RWPE2 (cell line): ENCODE measurements at regions not wholly inside any gene's neighbourhood (a gene's known extent, or its start where the extent isn't known, plus 50 kb on each side); places are given as distances from the start of the nearest gene placed in this dataset.

Experiments used
- ATAC-seq: fragments of 200-7000 bp; cut with Tn5 transposase; 3 replicates; pipeline ENCODE4 v1.9.1; 2021; ENCODE audit warnings: low read depth
- DNase-seq: peaks from one replicate; pipeline ENCODE4 v3.0.0-alpha.2; 2020; ENCODE audit warnings: low spot score
- H3K27ac ChIP-seq: fragments of 450-650 bp; 2 replicates; pipeline ENCODE4 v1.5.1; 2017; ENCODE audit warnings: mild to moderate bottlenecking; ENCODE audit not compliant: poor library complexity, severe bottlenecking
- H3K27me3 ChIP-seq: fragments of 250-450 bp; sonication (Bioruptor Pico); 2 replicates; pipeline ENCODE4 v1.5.1; 2021; ENCODE audit warnings: mild to moderate bottlenecking, moderate library complexity; ENCODE audit not compliant: insufficient read depth, poor library complexity, severe bottlenecking
- H3K36me3 ChIP-seq: fragments of 250-450 bp; sonication (Bioruptor Pico); 2 replicates; pipeline ENCODE4 v1.5.1; 2020; ENCODE audit warnings: low read depth, mild to moderate bottlenecking, moderate library complexity
- H3K4me1 ChIP-seq: fragments of 250-450 bp; sonication (Bioruptor Pico); 2 replicates; pipeline ENCODE4 v1.5.1; 2021; ENCODE audit warnings: mild to moderate bottlenecking, moderate library complexity; ENCODE audit not compliant: insufficient read depth, poor library complexity, severe bottlenecking
- H3K4me3 ChIP-seq: fragments of 250-450 bp; sonication (Bioruptor Pico); 2 replicates; pipeline ENCODE4 v1.5.1; 2021; ENCODE audit warnings: mild to moderate bottlenecking, moderate library complexity; ENCODE audit not compliant: severe bottlenecking
- H3K9me3 ChIP-seq: fragments of 250-450 bp; sonication (Bioruptor Pico); 2 replicates; pipeline ENCODE4 v1.5.1; 2021; ENCODE audit warnings: mild to moderate bottlenecking, moderate library complexity; ENCODE audit not compliant: severe bottlenecking
- TF ChIP-seq, protein P1 (sequence below): fragments of 450-650 bp; IDR thresholded peaks from one replicate; pipeline ENCODE4 v1.5.1; 2017; ENCODE audit warnings: mild to moderate bottlenecking, moderate library complexity; ENCODE audit not compliant: poor library complexity, severe bottlenecking

DNA sequence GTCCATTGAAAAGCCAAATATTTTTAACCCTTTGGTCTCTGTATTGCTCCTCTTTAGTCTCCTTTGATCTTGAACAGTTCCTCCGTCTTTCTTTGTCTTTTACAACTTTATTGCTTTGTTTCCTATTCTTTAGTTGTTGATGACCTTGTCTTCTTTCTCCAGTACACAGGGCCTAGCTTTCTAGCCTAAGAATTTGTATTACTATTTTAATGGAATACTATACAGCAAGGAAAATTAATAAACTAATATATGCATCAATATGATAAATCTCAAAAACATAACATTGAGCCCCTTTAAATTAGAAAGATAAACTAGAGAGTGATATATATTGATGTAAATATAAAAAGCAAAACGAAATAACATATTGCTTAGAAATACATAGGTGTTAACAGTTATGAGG is 88.7 kb downstream of the NR1D2 start:
- H3K4me3 ChIP-seq, result no peak overlapping the region
- H3K9me3 ChIP-seq, result no peaks in the 10 kb centered on the region
- no peaks in the 10 kb centered on the region for H3K27me3 ChIP-seq
- H3K4me1 ChIP-seq, result no peaks in the 10 kb centered on the region
- TF ChIP-seq, protein P1, sequence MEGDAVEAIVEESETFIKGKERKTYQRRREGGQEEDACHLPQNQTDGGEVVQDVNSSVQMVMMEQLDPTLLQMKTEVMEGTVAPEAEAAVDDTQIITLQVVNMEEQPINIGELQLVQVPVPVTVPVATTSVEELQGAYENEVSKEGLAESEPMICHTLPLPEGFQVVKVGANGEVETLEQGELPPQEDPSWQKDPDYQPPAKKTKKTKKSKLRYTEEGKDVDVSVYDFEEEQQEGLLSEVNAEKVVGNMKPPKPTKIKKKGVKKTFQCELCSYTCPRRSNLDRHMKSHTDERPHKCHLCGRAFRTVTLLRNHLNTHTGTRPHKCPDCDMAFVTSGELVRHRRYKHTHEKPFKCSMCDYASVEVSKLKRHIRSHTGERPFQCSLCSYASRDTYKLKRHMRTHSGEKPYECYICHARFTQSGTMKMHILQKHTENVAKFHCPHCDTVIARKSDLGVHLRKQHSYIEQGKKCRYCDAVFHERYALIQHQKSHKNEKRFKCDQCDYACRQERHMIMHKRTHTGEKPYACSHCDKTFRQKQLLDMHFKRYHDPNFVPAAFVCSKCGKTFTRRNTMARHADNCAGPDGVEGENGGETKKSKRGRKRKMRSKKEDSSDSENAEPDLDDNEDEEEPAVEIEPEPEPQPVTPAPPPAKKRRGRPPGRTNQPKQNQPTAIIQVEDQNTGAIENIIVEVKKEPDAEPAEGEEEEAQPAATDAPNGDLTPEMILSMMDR, result no peak
- DNase-seq (no peak), ATAC-seq (no peak)
- H3K36me3 ChIP-seq, result no peaks in the 10 kb centered on the region
- no peak overlapping the region for H3K27ac ChIP-seq

DNA sequence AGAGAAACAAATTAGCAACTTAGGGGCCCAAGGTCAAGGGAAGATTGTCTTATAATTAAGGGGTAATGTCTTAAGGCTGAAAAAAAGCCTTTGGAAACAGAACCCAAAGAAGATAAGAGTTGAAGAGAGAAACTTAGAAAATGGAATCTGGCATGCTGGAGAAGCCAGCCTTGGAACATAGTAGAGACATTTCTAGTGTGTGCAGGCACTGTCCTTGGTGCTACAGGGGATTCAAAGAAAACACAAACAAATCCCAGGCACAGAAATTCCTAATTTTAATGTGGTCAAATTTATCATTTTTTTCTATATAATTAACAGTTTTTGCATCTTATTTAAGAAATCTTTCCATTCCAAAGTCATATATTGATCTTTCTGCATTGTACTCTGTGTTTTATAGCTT is 89.4 kb downstream of the NR1D2 start:
- TF ChIP-seq, protein P1, result no peak
- Histone ChIP-seq H3K27ac (no peak overlapping the region), H3K9me3 (no peaks in the 10 kb centered on the region), H3K36me3 (no peaks in the 10 kb centered on the region), H3K27me3 (no peaks in the 10 kb centered on the region), H3K4me1 (no peaks in the 10 kb centered on the region), H3K4me3 (no peak overlapping the region)
- ATAC-seq (no peak), DNase-seq (no peak)

DNA sequence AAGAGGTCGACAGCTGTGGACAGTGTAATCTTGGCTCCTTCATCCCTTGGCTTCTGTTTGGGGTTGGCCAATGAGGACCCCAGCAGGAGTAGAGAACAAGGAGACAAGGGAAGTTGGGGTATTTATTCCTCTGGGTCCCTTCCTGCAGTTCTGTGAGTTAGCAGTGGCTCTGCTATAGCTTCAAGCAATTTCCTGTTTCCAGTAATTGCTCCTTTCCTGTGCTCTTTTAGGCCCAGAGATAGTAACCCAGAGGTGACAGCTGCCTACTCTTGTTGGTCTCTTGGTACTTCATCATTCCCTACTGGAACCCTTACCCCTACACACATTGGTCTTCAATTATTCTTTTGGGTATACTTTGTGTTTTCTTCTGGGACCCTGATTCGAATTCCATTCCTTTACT is 92.9 kb downstream of the NR1D2 start:
- Histone ChIP-seq H3K36me3 (no peaks in the 10 kb centered on the region), H3K27me3 (no peaks in the 10 kb centered on the region), H3K27ac (no peak overlapping the region), H3K4me1 (no peaks in the 10 kb centered on the region), H3K9me3 (no peaks in the 10 kb centered on the region), H3K4me3 (no peak overlapping the region)
- ATAC-seq (no peak), DNase-seq (no peak)
- TF ChIP-seq, protein P1, result no peak

DNA sequence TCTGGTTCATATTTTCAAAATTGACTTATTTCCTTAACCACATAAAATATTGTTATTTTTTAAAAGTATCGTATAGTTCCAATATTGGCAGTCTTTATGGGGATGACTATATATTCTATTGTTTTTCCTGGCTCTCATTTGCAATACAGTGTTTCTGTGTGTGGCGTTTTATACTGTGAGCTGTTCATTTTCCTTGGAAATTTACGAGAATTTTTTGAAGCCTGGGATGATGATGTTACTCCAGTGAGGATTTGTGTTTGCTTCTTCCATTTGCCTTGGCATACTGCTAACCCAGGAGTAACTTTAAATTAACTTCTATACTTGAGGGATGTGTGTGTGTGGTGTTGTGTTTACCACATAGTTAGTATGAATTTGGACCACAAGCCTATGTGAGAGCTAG is 95.2 kb downstream of the NR1D2 start:
- no peak for DNase-seq

More for the DNA sequence above, 95.2 kb downstream of the NR1D2 start:
- Histone ChIP-seq H3K27me3 (no peaks in the 10 kb centered on the region), H3K4me1 (no peaks in the 10 kb centered on the region), H3K36me3 (no peaks in the 10 kb centered on the region), H3K4me3 (no peak overlapping the region), H3K27ac (no peak overlapping the region), H3K9me3 (no peaks in the 10 kb centered on the region)
- TF ChIP-seq, protein P1, result no peak
- no peak for ATAC-seq
